Activated CD8-positive, alpha-beta memory T cell treated with anti-CD3 and anti-CD28 coated beads, Interleukin-2, amount 50 U/mL, for 48 hours (primary cell): ENCODE measurements at regions not wholly inside any gene's neighbourhood (a gene's known extent, or its start where the extent isn't known, plus 50 kb on each side); places are given as distances from the start of the nearest gene placed in this dataset.
"Not testable (repeated sequence)": the region's sequence is repeated elsewhere in the genome, so short reads cannot be mapped to it uniquely, and the experiment has no call there.

Experiments
- DNase-seq: peaks from one replicate; pipeline ENCODE4 v3.0.0-alpha.2; 2020

DNA sequence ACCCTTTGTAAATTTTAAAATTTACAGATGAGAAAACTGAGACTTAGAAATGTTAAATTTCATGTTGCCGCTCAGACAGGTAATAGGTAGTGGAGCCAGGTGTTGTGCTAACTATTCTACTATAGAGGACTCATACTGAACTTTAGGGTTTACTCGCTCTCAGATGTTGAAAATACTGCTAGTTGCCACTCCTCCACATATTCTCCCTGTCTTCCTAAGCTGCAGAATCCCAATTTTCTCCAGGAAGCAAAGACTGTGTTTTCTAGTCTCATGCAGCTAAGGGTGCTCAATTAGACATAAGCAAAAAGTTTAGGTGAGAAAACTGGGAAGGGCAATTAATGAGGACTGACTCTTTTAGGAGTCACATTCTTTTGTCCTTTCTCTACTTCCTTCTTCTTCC is 612.3 kb downstream of the KCNH5 start:
- no peak for DNase-seq

DNA sequence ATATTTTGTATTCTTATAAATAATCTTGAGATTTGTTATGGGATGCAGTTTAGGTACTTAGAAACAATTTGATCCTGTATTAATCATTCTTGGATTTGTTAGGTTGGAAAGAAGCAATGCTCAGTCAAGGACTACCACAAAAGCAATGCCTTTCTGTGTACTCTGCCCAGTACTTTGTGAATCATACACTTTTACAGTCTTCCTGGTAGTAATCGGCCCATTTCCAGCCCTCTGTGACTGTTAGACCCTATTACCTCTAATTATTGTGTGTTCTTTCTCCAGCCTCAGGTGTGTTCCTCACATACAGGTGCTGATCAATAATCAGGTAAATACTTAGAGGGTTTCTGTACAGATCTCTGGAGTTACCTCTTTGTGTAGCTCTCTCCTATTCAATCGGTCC is 609.0 kb downstream of the KCNH5 start:
- DNase-seq: no peak

DNA sequence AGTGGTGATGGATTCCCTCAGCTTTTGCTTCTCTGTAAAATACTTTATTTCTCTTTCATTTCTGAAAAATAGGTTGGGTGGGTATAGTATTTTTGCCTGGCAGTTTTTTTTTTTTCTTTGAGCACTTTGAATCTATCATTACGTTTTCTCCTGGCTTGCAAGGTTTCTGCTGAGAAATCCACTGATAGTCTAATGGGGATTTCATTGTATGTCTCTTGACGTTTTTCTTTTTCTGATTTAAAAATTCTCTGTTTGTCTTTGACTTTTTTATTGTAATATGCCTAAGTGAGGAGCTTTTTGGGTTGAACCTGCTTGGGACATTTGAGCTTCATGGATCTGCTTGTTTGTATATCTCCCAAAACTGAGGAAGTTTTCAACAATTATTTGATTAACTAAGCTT is 606.0 kb downstream of the KCNH5 start:
- DNase-seq: no peak

DNA sequence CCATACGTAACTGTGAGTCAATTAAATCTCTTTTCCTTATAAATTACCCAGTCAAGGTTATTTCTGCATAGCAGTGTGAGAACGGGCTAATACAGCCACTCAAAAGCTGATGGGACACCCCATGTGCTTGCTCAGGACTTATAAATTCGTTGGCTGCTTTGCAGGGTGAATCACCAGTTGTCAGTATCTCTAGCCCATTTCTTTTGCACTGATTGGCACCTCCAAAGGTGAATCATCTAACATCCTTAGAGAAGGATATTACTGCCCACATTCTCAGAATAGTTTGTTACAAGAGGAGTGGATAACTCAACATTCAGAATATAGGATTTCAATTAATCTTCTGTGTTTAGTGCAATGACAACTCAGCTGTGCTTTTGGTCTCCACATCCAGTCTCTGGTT is 601.5 kb downstream of the KCNH5 start:
- no peak for DNase-seq

DNA sequence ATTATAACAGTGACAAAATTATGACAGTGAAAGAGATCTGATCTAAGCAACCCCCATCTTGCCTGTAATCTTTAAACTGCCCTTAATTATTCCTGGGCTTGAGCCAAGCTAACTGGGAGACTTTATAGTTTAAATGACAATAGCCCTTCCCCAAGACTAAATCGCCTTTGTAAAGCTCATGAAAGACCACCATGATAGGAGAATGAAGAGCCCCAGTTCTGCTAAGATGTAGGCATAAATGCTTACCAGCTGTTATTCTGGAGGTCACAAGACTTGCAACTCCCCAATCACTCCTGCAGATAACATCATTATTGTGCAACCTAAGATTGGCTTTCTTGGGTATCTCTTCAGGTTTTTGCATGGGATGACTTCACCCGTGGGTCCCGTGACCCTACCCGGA is 599.7 kb downstream of the KCNH5 start:
- no peak for DNase-seq

DNA sequence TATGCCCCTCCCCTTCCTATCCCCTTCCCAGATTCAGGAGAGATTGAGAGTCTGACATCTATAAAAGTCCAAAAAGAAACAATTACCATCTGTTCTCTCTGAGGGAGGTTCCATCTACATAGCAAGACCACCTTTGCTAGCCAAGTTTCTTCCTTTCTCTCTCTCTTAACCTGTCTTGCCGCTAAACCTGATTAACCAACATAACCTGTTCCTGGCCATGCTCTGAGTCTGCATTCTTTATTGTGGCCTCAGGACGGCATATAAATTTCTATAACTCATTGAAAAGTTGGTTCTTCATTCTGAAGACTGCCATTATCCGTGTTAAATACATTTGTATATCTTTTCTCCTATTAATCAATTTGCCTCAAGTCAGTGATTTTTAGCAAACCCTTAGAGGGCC is 594.0 kb downstream of the KCNH5 start:
- no peak for DNase-seq

DNA sequence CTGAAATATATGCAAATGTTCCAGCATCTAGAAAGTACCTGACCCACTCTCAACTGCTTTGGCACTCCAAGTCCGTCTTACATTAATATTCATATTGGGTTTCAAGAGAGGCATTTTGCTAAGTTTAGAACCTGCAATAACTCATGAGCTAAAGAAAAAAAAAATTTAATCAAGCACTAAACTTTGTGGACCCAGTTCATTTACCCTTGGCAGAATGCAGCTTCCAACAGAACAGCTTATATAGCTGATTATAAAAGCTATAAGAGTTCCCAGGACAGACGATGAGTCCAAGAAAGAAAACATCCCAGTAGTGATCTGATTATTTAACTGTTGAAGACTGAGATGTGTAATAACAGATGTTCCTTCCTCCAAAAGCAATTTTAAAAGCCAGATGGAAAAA is 592.0 kb downstream of the KCNH5 start:
- no peak for DNase-seq

DNA sequence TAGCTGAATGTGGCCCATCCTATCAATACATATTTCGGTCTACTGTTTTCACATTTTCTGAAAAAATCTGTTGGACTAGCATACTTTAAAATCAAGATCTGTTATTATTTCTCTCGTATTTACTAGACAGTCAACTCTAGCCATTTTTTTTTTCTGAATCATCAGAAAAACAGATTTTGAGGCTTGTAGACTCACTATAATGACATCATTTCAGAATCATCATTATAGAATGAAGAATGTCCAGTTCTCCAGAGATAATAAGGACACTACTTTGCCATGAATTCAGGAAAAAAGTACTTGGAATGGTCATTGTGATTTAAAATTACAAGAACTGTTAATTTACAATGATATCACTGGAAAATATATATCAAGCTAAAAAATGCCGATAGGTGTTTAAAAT is 589.8 kb downstream of the KCNH5 start:
- DNase-seq: no peak

DNA sequence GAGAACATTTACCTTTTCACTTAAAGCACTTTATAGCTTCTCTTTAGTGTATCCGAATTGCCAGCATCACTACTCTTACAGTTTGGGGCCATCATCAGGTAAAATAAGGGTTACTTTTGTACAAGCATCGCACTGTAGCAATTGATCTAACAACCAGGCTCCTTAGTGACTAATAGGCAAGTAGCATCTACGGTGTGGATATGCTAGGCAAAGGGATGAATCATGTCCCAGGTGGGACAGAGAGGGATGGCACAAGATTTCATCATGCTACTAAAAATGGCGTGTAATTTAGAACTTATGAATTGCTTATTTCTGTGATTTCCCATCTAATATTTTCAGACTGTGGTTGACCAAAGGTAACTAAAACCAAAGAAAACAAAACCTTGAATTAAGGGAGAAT is 582.3 kb downstream of the KCNH5 start:
- DNase-seq: no peak

DNA sequence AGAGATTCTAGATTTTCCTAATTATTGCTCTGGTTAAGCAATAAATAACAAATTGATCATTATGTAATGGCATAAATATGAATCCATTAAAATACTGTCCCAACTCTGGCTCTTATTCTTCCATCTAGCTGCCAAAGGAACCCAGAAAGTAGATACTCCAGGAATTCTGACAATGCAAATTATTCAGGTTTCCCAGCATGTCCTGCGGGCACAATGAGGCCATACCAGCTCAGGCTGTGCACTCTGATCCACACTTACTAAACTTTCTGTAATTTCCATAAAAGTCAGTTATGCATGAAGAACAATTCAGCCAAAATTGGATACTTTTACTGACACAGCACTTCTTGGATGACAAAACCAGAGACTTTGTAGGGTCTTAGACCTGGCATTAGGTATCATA is 576.3 kb downstream of the KCNH5 start:
- DNase-seq: no peak

DNA sequence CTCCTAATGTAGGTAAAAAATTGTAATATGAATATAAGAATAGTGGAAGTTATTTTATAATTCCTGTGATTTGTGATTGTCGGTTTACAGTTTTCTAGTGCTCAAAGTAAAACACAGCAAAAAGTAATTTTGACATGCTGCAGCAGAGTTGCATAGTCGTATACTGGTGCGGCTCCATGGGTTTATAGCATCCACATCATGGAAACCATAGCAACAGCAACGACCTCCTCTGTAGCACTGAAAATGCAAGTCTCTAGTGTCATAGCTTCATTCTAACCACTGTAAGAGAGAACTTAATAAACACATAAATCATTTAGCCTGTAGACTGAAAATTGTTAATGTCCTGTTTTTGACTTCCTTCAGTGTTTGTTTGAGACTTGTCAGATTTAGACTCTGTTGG is 574.3 kb downstream of the KCNH5 start:
- no peak for DNase-seq

DNA sequence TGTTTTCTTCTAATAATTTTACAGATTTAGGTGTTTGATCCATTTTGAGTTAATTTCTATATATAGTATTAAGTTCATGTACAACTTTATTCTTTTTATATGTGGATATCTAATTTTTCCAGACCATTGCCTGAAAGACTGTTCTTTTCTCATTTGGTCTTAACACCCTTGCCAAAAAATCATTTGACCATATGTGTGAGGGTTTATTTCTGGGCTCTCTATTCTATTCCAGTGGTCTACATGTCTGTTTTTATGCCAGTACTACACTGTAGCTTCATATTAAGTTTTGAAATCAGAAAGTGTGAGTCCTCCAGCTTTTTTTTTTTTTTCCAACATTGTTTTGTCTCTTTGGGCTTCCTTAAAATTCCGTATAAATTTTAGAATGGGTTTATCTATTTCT is 554.1 kb downstream of the KCNH5 start:
- DNase-seq: no peak

DNA sequence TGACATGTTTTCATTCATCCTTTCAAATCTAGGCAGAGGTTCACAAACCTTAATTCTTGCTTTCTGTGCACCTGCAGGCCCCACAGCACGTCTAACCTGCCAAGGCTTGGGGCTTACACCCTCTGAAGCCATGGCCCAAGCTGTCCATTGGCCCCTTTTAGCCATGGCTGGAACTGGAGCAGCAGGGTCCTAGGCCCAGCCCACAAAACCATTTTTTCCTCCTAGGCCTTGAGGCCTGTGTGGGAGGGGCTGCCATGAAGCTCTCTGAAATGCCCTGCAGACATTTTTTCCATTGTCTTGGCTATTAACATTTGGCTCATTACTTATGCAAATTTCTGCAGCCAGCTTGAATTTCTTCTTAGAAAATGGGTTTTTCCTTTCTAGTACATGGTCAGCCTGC is 547.5 kb downstream of the KCNH5 start:
- no peak for DNase-seq

DNA sequence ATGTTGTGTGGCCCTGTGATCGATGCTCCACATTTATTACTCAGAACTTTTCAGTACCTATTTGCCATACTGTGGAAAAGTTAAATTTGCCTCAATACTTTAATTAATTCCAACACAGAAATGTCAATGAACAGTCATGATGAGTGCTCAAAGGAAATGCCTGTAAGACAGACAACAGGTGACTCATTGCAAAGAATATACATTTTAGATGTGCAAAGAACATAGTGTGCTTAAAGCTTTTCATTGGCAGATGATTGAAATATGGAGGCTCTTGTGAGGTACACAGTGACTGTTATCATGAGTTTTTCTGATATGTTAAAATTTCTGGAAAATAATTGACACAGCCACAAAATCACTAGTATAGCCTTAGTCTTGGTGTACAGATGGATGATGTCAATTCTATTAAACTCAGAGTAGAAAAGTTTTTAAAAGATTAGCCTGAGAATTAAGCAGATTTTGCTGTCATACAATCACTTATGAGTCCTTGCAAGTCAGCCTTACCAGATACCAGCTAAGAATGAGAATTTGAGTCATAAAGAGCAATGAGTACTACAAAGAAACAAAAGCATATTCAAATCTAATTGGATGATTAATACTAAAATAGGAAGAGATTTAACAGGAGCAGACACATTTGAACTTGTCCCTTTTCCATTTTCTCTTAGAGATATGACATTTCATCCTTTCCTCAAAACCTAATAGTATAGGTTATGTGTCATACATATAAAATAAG is 544.1 kb downstream of the KCNH5 start:
- DNase-seq: no peak

DNA sequence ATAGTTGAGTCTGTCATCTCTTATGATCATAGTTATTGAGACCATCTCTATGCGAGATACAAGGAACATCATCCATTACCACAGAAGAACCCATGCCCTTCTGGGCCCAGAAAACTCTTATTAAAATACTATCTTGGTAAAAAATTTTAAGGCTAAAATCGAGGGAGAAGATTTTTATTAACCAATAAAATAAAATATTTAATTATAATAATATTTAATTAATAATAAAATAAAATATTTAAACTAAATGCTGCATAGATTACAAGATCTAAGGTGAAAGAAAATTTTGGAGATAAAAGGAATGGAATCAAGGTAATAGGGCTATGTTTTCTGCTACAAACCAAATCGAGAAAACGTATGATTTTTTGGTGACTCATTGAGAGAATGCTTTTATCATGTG is 540.2 kb downstream of the KCNH5 start:
- DNase-seq: no peak

DNA sequence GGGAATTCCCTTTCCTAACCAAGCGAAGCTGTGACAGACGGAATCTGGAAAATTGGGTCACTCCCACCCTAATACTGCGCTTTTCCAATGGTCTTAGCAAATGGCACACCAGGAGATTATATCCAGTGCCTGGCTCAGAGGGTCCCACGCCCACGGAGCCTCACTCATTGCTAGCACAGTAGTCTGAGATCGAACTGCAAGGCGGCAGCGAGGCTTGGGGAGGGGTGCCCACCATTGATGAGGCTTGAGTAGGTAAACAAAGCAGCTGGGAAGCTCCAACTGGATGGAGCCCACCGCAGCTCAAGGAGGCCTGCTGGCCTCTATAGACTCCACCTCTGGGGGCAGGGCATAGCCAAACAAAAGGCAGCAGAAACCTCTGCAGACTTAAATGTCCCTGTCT is 523.9 kb downstream of the KCNH5 start:
- not testable (repeated sequence) for DNase-seq

DNA sequence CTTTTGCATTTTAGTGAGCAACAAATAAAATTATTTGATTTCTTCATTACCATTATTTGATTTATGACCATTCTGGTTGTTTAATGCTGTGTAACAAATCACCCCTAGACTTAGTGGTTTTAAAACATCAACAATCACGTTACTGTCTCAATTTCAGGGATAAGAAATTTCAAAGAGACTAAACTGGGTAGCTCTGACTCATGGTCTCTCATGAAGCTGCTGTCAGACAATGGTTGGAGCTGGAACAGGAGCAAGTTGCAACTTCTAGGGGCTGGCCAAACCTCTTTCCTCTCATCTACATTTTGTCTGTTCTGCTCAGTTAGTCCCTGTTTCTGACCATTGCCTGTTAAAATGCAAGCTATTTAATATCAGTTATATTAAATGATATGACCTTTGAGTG is 517.0 kb downstream of the KCNH5 start:
- no peak for DNase-seq

DNA sequence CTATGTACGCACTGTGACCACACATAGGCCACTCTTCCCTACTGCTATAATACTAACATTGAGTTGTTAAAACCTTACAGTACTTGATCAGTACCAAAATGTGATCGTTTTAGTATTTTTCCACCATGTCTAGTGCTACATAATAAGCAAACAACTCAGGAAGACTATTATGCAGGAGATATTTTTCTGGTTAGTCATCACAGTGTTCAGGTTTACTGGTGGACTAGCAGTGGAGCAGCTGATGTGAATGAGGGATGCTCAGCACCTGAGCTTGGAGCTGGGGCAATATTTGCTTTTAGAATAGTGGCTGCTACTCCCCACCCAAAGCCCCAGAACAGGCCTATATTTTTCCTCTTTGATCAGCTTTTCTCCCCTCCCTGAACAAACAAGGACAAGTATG is 513.1 kb downstream of the KCNH5 start:
- no peak for DNase-seq

DNA sequence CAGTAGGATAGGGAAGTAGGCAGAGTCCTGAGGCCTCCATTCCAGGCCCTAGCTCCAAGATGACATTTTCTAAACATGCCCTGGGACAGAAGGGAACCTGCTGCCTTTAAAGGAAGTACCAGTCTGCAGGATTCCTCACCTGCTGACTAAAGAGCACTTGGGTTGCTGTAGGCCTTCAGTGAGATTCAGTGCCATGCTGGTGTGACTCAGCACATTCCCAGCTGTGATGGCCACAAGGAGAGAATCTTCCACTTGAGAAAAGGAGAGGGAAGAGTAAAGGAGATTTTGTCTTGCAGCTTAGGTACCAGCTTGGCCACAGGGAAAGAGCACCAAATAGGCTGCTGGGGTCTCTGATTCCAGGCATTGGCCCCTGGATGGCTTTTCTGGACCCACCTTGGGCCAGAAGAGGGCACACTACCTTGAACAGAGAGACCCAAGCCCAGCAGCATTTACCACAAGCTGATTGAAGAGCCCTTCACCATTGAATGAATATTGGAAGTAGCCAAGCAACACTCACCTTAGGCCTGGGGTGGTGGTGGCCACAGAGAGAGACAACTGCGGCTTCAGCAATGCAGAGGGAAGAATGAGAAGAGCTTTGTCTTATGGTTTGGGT is 498.3 kb downstream of the KCNH5 start:
- DNase-seq: no peak

DNA sequence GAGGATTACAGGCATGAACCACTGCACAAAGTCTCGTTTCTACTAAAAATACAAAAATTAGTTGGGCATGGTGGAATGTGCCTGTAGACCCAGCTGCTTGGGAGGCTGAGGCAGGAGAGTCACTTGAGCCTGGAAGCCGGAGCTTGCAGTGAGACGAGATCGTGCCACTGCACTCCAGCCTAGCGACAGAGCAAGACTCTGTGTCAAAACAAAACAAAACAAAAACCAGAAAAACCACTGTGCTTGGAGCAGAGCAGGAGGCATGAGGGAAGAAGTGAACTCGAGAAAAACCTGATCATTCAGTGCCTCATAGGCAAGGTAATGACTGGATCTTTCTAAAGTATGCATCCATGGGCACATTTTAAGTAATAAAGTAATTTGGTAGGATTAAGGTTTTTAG is 487.8 kb downstream of the KCNH5 start:
- no peak for DNase-seq

DNA sequence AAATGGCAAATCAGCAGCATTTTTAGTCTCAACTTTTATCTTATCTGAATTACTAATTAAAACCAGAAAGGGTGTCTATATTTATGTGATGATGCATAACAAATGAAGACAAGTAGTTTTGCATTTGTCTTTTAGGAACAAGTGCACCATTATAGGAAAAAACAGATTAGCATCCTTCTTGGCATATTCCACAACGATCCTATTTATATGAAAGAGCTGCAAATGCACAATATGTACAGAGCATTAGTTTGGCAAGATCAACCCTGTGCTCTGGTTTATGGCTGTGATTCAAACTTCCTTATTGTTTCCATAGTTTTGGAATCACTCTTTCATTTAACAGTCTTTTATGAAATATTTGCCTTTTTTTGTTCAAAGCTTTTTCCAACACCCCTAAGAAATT is 486.8 kb downstream of the KCNH5 start:
- no peak for DNase-seq

DNA sequence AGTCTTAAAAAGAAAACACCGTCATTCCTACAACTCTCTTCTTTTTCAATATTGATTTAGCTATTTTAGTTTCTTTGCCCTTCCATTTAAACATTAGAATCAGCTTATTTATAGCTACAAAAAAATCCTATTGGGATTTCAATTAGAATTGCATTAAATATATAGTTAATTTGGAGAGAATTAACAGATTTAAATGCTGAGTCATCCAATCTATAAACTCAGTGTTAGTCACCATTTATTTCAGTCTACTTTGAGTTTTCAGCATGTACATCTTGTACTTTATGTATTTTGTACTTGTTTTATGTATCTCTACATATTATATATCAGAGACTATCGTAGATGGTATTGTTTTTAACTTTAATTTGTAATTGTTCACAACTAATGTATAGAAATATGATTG is 460.0 kb downstream of the KCNH5 start:
- no peak for DNase-seq

DNA sequence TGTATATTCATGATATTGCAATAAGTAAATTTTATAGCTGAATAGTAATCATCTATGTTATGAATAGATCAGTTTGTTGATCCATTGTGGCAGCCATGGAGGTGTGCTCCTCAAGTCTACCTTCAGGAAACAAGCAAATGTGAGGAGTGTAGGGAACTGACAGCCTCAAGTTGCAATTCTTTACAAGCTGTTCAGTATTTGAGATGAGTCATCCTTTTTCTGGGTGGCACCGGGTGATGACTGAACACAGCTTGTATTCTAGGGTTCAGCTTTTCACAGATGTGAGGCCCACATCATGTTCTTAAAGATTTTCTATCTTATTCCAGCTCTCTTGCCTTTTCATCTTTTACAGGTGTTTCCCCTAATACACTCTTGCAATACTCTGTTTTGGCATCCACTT is 452.4 kb downstream of the KCNH5 start:
- DNase-seq: no peak

DNA sequence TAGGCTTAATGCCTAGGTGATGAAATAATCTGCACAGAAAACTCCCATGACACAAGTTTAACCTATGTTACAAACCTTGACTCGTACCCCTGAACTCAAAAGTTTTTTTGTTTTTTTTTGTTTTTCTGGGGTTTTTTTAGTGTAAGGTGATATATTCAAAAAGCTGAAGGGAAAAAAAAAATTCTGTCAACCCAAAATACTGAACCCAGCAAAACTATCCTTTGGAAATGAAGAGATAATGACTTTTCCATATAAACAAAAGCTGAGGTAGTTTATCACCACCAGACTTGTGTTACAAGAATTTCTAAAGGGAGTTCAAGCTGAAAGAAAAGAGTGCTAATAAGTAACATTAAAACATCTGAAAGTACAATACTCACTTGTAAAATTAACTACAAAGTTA is 448.1 kb downstream of the KCNH5 start:
- no peak for DNase-seq
